Cerebellar nuclear complex (tissue), 1 donor: ENCODE measurements at regions not wholly inside any gene's neighbourhood (a gene's known extent, or its start where the extent isn't known, plus 50 kb on each side); places are given as distances from the start of the nearest gene placed in this dataset.

Experiments
- DNase-seq, 2 experiments: peaks; one replicate each; lab custom pipeline; 2025; lab: John Stamatoyannopoulos, UW

DNA sequence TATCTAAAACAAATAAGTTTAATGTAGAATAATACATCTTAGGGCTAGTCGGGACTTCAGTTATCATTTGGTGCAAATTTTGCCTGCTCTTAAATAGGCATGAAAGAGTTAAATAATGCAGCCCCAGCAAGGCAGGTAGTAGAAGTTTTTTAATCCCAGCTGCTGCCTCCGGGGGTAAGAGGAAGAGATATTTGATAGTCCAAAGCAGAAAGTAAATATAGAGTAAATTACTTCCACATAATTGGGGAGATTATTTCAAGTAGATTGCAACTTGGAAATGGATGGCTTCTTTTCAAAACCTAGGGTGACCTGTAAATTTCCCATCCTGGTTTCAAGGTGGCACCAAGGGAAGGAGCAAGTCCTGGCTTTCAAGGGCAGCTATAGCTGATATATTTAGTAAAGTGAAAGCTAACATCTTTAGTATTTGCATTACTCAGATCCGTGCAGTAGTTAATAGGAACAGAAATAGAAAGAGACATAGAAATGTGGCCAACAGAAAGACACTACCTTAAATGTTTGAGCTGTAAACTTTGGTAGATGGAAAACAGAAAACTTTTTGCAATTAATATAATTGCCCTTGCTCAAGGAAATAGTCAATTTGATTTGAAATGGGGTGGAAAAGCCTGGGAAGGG, 109.1 kb downstream of the LMO4 start:
- DNase-seq: no peak

DNA sequence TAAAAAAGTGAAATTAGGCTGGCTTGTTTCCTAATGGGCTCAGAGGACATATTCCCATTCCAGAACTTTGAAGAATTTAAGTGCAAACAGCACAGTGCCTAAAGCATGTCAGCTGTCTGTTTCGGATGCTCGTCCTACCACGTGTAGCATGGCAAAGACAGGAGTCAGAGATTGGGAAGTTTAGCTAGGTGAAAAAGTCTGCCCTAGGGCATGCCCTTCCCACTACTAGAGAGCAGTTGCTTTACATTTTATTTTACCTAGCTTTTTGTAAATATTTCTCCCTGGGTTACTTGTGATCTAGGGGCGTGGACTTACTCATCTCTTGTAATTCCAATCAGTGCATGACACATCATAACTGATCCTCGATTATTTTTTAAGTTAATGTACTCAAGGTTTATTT, 111.1 kb downstream of the LMO4 start:
- DNase-seq: no peak

DNA sequence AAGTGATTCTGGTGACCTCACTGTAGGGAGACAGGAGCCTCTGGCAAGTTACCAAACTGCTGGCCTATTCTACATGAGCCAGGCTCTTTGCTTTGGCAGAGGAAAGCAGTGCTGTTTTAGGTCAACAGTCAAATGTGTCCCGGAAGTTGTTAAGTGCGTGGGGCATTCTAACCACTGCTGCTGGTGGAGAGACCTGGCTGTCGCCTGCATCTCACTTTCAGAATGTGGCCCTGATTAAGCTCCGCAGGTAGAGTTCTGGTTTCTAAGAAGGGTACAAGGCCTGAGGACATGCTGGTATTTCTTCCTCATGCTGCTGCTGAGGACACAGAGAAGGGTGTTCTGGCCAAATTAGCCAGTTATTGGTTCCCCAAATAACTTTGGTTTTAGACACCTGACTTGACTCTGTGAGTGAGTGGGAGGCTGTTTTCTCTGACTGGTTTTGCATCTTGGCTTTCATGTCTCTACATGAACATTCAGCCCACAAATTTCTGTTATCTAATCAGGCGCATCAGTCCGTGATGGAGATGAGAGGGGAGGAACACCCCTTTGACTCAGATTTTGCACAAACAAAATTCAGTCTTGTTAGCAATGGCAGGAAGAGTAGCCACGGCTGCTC, 120.8 kb downstream of the LMO4 start:
- DNase-seq: no peak

DNA sequence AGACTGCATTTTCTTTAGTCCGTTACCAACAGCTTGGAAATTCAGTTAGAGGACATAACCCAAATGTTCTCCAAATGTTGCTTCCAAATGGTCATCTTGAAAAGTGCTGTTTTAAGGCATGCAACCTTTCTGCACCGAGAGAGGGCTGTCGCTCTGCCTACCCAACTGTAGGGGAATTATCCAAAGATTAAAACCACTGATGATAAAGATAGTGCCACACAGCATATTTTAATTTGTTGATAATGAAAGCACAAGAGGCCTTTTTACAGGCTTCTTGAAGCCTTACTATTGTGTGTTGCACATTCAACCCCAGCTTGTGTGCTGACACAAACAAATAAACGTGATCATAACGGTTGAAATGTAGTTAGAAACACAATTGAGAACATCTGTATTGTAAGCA, 121.5 kb downstream of the LMO4 start:
- no peak for DNase-seq

DNA sequence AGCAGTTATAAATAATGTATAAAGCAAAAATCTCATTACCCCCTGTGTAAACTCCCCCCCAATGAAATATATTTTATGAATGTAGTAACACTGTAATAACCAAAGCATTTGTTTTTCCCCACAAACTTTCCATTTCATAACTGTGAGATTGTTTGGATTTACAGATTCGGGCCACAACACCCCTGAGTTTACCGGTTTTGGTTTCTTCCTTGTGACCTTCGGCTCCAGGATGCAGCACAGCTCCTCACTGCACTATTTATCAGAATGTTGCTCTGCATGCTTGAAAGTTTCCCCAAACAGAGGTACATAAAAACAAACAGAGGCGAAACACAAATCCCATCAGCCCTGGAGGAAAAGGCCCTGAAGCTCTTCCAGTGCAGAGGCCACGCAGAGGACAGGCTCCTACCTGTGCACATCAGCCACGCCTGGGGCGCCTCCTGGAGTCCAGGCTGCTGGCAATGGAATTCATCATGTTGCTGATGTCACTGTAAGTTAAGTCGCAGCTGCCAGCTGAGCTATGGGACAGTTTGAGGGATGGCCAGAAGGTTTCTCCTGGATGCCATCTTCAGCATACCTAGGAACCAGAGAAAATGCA, 122.0 kb downstream of the LMO4 start:
- no peak for DNase-seq

DNA sequence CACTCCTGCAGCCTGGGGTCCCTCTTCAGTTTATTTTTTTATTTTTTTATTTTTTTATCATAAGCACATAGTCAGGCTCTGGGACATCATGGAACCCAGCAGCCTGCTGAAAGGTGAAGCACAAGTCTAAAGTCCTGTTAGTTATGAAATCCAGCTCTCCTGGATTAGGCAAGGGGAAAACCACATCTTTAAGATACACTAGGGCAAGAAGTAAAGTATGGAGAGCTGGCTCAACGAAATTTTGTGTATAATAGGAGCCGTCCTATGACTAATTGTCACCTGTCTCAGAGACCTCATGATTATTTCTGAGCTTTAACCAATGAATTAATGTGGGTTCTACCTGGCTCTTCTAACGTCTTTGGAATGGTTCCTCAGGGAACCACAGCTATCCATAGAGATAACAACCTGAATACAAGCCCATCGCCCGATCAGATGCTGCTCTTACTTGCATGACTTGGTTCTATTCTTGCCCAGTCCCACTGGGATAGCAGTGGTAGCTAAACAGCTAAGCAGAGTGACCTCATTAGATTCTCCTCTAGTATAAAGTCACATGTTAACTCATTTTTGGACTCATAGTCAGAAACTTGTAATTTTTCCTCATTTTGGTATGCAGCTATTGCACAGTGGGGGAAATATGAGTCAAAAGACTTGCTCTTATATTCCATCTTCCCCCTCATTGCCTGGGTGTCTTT, 122.7 kb downstream of the LMO4 start:
- DNase-seq: no peak

DNA sequence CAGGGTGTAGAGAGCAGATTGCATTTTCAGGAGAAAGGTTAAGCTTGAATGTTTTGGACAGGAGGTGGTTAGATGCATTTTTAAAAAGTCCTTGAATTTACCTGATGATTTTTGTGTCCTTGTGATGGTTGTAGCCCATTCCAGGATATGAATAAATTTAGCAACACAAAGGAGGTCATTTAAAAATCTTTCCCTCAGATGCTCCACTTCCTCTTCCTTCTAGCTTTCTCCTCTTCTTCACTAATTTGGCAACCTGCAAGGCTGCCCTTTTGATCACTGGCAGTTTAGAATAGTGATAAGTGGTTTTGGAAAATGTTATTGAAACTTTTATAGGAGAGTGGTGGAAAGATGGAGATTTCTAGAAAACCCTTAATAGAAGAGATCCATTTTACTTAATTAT, 124.0 kb downstream of the LMO4 start:
- DNase-seq: no peak

DNA sequence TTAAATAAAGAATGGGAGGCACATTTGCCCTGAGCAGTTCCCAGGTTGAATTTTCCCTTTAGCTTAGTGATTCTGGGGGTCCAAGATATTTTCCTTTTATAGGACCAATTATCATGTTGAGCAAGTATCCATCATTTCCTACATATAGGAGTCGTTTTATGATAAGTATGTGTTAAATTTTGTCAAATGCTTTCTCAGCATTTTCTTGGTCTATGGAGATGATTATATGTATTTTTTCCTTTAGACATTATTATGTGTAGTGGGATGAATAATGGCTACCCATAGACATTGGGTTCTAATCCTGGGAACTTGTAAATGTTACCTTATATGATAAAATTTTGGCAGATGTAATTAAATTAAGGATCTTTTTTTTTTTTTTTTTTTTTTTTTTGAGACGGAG, 128.7 kb downstream of the LMO4 start:
- no peak for DNase-seq

DNA sequence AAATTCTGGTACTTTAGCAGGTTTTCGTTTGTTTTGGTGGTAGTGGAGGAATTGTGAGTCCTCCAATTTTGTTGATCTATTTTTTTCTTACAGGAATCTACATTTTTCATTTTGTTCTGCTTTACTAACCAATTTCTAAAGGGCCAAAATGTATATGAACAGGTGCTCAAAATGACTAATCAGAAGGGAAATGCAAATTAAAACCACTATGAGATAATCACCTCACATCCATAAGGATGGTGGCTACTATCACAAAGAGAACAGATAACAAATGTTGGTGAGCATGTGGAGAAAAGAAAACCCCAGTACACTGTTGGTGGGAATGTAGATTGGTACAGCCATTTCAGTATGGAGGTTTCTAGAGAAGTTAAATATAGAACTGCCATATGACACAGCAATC, 134.2 kb downstream of the LMO4 start:
- no peak for DNase-seq

DNA sequence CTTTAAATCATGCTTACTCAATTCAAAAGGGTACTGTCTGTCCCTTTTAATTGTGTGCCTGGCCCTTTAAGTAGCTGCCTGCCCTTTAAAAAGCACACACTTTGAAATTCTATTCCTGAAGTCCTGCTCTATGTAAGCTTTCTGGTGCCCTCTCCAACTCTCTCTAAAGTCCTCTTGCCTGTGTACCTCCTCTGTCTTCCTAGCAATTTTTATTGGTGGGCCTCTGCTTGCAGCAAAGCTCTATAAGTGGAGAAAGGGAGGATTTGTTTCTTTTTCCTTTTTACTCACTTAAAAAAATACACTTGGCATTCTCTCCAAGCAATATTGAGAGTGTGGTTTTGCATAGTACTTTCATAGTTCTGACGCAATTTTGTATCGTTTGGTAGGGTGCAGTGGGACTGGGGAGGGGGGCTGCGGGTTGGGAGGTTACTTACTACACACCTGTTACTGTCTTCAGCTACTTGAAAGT, 135.4 kb downstream of the LMO4 start:
- DNase-seq: no peak

DNA sequence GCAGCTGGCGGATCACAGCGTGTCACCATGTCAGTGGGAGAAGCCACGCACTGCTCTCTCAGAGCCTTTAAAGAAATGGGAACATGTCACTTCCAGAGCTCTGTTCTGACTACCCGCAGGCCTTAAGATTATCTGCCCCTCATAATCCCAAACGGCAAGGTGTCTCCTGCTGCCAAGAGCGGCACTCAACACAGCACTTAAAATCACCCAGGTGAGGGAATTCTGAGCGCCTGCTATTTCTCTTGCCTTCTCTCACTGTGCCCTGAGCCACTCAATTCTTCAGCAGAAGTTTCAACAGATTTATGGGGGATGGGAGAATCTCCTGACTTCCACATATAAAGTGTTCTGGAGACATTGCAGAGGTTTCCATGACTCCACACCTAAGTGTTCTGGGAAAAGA, 137.9 kb downstream of the LMO4 start:
- no peak for DNase-seq

DNA sequence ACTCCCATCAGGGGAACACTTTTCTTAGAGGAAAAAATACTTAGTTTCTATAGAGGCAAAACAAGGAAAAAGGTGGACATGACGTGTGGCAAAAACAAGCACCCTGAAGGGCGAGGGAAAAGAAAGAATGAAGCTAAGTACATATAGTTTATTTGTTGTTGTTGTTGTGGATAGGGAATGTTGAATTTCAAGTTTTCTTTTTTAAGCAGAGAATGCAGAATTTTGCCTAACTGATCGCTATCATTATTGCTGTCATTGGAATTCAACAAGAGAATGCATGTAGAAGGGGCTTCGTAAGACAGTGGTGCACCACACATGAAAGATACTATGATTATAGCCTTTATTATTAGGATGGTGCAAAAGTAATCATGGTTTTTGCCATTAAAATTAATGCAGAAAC, 144.0 kb downstream of the LMO4 start:
- DNase-seq: no peak

DNA sequence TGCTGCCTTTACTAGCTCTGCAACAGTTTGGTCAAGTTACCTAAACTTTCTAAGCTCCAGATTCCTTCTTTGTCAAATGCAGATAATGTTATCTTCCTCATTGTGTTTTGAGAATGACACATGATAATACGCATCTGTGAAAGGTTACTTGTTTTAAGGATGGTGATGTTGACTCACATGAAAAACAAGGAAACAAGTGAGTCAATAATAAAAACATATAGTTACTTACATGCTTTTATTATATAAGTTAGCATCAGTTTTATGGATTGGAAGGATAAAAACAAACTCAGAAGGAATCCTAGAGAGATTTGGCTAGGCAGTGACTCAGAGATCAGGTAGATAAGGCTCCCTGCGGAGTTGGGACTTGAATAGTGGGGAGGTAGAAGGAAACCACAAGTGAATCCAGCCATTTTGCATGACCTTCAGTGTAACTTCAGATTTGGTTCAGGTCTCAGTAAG, 144.6 kb downstream of the LMO4 start:
- DNase-seq: no peak

DNA sequence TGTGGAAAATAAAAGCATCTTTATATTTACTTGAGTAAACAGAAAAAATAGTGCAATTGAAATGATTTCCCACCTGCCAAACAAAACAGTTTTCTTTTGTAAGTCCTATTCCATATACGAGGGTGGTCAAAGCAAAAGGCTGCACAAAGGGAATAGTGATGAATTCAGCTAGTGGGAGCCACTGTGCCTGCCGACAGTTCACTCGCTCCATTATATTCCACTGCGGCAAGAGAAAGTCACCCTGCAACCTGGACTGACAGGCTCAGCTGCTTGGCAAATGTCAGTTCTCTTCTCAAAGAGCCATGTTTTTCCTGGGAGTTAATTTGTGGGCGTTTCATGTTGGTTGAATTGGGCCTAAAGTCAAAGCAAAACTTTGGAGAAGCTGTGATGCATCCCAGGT, 145.4 kb downstream of the LMO4 start:
- no peak for DNase-seq

DNA sequence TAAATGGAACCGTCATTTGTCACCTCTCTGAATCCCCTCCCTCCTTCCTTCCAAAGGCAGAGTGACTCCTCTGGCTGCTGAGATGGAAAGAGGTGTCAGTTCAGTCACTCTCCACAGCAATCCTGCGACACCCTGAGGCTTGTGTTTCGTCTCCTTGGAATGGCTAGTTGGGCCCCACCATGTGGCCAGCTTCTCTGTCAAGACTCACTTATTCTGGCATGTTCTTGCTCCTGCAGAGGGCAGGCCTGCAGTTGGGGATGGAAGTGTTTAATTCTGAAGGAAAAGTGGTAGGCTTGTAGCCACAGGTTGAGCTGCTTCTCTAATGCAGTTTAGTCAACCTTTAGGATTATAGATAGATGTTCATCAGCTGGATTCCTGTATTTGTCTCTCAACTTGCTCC, 149.6 kb downstream of the LMO4 start:
- no peak for DNase-seq

DNA sequence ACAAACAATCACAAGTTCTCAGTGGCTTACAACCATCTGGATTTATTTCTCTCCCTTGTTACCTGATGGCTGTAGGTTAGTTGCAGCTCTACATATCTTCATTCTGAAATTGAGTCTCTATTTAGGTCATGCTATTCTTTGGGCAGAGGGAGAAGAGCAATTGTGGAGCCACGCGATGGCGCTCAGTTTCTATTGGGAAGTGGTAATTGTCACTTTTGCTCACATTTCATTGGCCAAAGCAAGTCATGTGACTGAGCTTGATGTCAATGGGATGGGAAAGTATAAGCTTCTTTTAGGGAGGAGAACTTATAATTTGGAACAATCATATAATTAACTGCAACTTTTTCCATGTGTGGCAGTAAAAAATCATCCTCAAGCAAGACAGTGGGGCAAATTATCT, 166.5 kb downstream of the LMO4 start:
- no peak for DNase-seq

DNA sequence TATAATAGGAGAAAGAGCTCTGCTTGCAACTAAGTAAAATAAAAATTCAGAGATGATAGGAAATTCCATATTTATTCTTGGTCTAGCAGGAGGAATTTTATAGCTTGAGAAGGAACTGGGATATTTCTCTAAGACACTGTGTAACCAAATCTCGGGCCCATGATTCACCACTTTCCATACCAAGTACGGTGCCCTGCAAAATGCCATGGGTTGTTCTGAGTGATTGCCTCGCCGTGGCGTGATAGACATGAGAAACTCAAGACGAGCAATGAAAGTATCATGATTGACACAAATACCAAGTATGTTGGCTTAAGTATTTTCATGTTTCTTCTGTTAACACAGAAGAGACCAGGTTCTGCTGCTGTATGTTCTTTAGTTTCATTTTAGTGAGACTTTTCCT, 167.2 kb downstream of the LMO4 start:
- no peak for DNase-seq

DNA sequence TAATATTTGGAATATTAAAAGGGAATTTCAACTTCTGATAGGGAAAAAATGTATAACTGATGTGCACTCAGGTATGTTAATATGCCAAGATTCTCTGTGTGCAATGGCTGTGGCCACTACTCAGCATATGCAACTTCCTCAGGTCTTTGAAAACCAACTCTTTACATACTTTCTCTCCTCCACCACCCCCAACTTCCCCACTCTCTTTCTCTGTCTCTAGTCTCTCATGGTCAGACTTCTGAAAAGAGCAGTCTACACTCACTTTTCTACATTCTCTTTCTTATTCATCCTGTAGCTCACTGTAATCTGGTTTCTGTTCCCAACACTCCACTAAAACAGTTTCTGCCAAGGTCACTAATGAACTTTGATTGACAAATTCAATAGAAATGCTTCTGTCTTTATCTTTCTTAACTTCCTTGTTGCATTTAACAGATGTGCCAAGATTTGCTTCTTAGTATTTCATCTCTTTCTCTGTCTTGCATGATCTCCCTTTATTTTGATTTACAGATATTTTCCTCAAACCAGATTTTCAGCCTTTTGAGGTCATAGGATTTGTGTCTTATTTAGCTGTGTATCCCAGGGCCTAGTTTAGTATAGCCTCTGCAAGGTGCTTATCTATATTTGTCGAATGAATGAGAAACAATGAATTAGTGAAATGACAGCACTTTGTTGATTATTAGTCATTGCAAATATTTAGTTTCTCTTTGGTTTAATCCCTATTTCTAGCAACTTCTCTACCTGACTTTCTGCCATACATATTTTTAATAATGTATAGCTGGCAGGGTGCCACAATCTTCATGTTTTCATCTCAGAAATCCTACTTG, 168.9 kb downstream of the LMO4 start:
- no peak for DNase-seq

DNA sequence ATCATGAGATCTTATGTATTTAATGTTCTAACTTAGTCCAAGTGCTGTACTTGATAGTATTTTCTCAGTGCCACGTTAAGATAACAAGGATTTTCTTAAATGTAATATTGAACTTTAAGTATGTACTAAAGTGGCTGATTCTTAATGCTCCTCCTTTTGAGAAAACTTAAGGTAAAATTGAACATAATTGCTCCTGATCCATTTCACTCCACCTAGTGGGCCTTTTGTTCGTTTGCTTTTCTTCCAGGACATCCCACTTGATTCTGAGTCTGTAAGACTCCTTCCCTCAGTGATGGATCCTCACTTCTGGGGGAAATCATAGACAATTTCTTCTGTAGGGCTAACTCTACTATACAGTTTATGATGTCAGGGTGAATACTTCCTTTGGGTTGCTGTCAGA, 173.1 kb downstream of the LMO4 start:
- DNase-seq: no peak

DNA sequence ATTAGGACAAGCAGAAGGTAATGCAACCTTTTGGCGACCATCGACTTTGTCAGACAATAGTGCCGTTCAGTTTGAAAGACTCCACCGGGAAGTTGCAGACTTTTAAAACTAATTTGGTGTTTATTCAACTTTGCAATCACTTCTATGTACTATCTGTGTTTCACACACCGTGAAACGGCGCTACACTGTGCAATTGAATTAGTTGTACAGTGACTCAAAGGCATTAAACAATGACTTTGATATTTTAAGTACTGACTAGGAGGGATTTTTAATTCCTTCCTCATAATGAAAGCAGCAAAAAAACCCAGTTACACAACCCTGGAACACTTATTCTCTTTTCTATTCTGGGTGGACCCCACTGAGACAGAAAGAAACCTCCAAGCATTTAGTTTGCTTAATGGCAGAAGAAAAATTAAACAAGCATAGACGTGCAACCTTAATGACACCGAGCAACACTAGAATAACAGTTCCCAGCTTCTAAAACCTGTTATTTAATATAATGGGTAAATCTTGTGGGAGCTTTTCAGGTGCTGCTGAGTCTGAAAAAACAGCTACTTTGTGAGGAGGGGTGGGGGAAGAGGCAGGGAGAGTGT, 176.8 kb downstream of the LMO4 start:
- no peak for DNase-seq

DNA sequence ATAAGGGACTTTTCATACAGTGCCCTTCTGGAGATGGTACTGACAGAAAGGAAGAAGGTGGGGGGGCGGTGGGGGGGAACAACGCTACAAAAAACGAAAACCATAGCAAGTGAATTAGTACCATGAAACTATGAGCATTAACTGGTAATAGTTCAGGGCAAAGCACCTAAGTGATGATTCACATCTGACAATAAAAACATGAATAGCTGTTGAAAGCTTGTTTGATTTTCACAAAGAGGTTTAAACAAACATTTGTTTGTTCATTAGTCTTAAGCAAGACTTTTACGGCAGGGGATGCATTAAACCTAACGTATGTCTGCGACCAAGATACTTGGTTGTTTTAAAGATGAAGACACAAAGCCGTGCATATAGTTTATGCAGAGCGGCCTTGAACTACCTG, 177.5 kb downstream of the LMO4 start:
- no peak for DNase-seq

DNA sequence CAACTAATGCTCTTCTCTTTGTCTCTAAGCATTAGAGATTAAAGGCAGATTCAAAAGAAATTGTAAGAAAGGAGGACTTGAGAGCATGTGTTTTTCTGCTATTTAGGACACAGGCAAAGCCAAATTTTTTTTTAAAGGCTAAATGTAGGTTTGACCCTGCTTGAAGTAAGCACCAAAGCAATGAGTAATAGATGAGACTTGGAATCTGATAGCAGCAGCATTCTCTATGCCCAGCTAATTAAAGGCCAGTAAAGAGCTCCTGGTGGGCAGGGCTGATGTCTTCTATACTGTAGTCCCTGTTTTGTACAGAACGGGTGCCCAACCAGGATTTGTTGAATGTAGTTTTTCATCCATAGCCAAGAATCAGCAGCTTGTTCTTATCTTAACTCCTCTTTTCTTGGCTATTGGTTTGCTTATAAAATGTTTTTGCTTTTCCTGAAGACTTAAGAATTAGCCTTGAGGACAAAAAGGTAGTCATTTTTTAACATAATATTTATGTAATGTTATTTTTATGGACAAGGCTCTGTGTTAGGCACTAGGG, 179.6 kb downstream of the LMO4 start:
- no peak for DNase-seq
